ENCODE measurements at regions not wholly inside any gene's neighbourhood (a gene's known extent, or its start where the extent isn't known, plus 50 kb on each side); places are given as distances from the start of the nearest gene placed in this dataset.

DNA sequence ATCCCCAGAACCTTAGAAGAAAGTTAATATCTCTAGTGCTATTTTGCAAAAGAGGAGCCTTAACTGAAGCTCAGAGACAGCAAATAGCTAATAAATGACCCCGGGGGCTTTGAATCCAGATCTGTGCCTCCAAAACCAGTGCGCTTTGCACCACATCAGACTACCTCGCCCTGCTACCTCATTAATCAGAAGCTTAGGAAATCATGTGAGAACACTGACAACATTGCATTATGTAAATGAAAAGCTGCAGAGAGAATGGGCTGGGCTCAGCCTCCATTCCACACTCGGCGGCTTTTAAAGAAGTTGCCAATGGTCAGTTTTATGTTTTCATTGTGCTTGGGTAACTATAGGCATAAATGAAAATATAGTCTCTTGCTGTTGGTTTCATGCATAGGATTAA lies 54.0 kb upstream of the STMND1 start:
- no peak for DNase-seq

DNA sequence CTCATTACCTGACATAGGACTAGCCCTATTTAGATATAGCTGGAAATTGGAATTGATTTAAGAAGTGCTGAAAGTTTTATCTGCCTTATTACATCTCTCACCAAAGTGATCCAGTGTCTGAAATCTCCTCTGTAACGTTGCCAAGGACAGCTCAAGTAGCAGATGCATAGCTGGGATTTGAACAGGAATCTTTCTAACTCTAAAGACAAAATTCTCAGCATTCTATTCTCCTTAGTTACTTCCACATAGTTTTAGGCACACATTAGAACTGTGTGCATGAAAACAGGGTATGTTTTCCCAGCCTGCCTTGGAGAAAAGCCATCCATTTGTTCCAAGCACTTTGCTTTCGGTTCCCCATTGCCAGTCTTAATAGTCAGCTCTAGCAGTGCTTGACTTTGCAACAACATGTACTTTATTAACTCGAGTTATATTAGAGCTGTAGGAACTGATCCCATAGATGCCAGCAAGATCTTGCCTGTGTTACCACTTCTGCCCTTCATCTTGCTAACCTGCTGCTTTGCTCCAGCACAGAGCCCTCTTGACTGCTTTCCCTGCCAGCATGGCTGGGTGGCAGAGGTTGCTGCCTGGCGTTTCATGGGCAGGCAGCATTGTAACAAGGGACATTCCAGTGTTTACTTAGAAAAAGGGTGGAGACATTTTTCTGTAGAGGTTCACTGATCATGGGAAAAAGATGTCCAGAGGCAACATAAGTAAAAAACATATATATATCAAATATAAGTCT lies 56.1 kb upstream of the STMND1 start:
- DNase-seq: peak; percentile 18

DNA sequence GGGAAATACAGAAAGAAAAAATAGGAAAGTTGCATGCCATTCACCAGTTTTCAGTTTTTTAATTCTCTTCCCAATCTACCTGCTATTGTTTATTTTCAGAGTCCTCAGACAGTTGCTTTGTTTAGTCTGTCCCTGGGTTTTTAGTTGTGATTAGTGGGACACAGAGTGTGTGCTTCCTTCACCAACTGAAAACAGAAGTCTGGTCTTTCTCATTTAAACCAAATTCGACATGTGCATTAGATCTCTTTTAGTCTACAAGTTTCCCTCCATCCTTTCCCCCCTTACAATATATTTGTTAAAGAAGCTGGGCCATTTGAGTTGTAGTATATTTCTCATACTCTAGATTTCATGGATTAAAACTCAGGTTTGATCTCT lies 58.7 kb upstream of the STMND1 start:
- no peak for DNase-seq

DNA sequence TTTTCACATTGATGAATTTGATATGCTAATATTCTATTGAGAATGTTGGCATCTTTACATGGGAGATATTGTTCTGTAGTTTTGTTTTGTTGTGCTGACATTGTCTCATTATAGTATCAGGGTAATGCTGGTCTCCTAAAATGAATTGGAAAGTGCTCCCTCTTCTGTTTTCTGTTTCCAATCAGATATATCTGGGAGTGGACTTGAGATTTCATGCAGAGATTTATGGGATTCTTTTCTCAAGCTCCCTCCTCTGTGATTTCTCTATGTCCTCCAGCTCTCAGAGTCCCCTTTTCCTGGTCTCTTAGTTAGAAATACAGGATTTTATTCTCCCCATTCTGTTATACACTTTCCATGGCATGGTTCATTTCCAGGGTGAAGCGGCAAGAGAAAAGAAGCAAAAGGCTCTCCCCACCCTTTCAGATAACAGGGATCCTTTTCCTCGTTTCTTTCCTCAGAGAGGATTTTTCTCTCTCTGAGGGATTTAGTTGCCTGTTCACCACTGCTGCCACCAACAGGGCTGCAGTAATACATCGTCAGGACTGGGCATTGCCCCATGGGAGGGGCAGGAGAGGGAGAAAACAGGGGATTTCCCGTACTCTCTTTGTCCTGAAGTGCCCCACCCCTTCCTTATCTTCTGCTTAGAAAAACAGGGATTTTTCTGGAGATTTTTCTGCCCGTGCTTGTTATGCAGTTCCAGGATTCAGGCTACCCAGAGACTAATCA lies 59.3 kb upstream of the STMND1 start:
- peak; percentile 35 for DNase-seq

DNA sequence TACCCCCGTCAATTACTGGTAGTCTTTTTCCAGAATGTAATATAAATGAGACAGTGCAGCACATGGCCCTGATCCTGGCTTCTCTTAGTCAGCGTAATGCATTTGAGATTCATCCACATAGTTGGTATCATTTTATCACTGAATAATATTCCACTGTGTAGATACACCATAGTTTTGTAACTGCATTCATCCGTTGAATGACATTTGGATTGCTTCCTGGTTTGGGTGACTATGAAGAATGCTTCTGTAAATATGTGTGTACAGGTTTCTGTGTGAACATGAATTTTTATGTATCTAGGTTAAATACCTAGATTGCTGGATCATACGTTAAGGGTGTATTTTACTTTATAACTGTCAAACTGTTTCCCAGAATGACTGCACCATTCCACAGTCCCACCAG lies 62.6 kb upstream of the STMND1 start:
- DNase-seq: no peak

DNA sequence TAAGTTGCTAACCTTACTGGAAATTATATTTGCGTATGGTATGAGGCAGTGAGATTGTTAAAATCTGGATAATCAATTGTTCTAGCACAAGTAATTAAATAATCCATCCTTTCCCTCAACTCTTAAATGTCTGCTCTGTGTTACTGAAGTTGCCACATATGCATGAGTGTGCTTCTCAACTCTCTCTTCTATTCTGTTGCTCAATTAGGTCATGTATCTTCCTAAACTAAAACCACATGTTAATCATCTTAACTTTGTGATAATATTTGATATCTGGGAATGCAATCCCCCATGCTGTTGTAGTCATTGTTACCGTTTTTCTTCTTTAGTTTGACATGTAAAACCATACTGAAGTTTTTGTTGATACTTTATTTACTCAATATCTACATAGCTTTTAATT lies 63.5 kb upstream of the STMND1 start:
- no peak for DNase-seq

DNA sequence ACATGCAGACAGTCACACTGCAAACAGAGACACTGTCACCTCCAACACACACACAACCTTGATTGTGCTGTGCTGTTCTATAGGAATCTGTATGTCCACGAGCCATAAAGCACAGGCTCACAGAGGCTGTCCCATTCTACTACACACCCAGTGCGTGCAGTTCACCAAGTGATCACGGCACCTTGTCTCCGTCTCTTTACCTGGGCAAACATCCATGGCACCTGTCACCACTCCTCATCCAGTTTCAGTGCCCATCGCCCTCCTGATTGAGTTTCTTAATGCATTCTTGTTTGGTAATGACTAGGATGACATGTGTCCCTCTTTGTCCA lies 65.8 kb upstream of the STMND1 start:
- DNase-seq: no peak

DNA sequence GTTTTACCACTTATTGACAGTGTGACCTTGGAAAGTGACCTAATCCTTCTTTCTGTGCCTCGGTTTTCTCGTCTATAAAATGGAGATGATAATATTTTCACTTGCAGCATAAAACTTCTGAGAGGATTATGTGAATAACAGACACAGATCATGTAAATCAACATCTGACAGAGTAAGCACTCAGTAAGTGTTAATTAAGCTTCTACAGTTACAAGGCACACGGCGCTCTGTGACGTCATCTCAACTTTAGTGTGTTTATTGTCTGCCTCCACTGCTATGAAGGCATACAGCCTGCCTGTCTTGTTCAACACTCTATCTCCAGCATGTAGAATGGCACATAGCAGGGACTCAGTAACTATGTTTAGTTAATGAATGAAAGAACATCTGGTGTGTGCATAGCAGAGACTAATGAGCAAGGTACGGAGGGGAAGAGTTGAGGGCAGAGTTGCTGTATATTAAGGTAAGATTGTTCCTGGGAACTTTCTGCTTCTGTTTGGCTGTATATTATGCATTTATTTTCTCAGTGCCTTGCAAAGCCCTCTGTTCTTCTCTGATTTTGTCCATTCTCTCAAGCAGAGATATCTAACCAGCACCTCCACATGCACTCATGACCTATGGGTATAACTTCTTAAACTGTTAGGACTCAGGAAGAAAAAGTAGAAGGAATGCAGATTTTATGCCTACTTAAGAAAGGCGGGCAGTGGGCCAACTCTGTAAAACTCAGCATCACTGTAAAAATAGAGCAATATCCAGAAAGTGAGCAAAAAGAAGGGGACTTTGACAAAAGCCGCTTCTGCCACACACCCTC lies 66.4 kb upstream of the STMND1 start:
- DNase-seq: no peak

DNA sequence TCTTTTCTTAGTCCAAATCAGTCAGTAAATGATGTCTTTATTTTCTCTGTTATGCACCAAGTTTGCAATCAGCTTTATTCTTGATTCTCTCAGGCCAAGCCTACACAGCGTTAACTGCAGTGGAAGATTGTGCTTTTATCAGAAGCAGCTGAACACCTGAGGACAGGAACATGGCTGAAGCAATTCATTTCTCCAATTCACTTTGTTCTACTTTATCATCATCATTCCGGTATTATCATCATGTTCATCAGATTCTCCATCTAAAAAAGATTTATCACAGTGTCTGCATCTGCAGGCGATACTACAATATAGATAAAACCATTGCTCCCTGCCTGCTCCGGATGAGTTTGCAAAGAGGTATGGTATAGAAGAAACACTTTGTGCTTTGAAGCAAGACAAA lies 68.1 kb upstream of the STMND1 start:
- DNase-seq: no peak

DNA sequence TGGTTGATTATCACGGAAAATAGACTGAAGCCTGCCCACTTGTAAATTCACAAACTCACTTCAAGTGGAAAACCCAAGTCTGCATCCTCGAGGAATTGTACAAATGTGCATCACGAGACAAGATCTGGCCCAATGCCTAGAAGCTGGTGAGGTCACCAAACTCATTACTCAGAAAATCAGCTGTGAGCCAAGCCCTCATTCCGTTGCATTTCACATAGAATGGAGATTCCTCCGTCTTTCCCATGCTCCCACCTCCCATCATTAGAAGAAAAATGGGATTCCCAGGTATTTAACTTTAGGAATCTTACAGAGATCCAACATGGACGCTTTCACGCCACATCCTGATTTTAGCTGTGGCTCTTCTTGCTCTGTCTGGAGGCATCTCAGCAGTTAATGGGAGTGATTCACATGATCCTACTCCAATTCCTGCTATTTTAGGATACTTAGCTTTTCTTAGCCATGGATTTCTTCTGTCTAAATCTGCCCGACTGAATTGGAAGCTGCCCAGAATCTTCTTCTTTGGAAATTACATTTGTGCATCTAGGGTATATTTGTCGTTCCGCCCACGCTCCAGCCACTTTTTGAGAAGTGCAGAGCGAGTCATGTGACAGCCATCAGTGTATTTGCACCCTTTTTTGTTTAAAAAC lies 68.7 kb upstream of the STMND1 start:
- DNase-seq: peak; percentile 49

DNA sequence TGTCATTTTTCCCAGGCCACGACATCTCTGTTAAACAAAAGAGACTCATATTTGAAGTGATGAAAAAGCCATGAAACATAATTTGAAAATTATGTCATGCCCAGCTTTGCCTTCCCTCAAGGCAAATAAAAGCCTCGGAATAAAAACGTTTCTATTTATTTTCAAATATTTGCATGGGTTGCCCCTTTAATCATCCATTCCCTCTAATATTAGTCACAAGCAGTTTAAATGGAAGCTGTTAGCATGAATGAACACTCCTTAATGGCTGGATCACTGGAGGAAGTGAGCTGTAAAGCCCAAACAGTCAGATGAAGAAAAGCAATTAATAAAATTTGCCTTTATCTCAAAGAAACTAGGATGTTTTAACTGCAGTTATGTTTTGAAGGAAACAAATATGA lies 69.3 kb upstream of the STMND1 start:
- no peak for DNase-seq

DNA sequence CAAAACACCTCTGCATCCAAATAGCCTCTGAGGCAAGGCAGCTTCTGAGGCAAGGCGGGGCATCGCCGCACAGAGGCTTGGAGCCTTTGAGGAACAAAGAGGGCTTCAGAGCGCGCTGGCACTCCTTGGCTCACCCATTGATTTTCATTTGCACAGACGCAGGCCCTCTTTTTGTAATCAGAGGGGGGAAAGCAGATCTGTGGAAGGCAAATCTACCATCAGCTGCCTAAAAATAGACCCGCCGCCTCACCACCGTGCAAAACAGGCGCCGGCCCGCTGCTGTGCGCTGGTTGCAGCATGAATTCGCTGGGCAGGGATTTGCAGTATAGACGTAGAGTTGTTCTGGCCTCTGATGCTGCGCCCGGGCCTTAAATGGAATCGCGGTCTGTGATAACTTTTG lies 69.9 kb upstream of the STMND1 start:
- peak; percentile 65 for DNase-seq

DNA sequence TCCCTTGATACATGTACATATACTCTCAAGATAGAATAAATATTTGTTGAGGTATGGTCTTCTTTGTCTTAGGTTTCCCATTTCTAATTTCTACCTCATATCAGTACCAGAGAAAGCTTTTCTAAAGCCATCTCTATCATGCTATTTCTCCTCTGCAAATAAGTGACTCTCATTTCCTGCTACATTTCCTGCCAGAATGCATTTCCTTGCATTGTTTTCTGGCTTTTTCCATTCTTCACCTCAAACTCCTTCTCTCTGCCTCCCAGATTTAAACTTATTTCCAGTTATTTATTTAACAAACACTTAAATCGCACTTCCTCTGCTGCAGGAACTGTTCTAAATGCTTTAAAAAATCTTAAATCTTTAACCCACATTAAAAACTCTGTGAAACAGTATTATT lies 74.4 kb upstream of the STMND1 start:
- DNase-seq: no peak

DNA sequence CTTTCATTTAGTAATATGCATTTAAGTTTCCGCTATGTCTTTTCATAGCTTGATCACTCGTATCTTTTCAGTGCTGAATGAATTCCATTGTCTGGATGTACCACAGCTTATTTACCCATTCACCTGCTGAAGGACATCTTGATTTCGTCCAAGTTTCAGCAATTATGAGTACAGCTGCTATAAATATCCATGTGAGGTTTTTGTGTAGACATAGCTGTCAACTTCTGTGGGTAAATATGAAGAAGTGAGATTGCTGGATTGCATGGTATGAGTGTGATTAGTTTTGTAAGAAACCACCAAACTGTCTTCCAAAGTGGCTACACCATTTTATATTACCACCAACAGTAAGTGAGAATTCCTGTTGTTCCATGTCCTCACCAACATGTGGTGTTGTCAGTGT lies 79.2 kb upstream of the STMND1 start:
- DNase-seq: no peak

DNA sequence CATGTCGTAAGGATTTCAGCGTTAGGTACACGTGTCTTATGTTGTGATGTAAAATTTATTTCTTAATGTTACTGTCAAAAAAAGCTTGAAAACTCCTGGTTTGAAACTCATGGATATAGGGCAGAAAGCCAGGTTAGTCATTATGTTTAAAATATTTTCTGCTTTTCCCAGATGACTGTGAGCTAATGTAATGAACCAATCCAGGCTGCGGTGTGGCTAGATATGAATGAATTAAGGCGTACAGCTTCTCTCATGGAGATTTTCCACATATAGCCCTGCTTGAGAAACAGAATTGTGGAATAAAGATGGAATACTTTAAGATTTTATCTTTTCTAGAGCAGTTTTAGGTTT lies 80.3 kb upstream of the STMND1 start:
- DNase-seq: no peak

DNA sequence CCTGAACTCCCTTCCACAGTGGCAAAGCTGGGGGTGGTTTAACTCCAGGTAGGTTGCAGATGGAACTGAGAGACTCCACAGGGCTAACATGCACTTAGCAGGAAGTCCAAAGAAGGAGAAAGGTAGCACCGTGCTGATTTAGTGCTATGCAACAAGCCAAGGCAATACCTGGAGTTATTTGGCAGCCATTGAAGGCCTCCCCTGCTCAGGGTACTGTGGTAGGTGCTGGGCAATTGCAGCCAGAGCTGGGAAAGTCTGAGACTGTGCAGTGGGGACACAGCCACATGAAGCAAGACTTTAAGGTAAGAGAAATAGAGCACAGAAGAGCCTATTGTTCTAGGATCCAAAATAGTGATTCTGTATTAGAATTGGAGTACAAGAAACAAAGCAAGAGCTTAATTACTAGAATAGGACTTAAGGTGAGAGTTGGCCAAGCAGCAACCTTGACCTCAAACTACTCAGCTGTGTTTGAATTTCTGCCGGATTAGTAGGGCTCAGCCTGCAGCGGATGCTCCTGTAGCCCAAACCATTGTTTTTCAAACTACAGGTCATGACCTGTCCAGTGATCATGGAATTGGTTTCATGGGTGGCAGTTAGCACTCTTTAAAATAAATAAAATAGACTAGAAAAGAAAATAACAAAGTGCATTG lies 80.8 kb upstream of the STMND1 start:
- no peak for DNase-seq

DNA sequence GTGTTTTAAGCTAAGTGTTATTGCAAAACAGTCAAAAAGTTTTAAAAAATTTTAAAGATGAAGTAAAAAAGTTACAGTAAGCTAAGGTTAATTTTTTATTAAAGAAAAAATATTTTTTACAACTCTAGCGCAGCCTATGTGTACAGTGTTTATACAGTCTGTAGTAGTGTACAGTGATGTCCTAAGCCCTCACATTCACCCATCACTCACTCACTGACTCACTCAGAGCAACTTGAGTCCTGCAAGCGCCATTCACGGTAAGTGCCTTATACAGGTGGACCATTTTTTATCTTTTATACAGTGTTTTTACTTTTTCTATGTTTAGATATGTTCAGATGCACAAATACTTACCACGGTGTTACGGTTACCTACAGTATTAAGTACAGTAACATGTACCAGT lies 83.4 kb upstream of the STMND1 start:
- DNase-seq: no peak

DNA sequence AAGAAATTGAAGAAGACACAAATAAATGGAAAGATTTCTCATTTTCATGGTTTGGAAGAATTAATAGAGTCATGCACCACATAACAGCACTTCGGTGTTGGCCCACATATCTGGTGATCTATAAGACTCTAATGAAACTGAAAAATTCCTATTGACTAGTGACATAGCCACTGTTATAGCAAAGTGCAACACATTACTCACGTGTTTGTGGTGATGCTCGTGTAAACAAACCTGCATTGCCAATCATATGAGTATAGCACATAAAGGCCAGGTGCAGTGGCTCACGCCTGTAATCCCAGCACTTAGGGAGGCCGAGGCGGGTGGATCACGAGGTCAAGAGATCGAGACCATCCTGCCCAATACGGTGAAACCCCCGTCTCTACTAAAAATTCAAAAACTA lies 84.4 kb upstream of the STMND1 start:
- no peak for DNase-seq

DNA sequence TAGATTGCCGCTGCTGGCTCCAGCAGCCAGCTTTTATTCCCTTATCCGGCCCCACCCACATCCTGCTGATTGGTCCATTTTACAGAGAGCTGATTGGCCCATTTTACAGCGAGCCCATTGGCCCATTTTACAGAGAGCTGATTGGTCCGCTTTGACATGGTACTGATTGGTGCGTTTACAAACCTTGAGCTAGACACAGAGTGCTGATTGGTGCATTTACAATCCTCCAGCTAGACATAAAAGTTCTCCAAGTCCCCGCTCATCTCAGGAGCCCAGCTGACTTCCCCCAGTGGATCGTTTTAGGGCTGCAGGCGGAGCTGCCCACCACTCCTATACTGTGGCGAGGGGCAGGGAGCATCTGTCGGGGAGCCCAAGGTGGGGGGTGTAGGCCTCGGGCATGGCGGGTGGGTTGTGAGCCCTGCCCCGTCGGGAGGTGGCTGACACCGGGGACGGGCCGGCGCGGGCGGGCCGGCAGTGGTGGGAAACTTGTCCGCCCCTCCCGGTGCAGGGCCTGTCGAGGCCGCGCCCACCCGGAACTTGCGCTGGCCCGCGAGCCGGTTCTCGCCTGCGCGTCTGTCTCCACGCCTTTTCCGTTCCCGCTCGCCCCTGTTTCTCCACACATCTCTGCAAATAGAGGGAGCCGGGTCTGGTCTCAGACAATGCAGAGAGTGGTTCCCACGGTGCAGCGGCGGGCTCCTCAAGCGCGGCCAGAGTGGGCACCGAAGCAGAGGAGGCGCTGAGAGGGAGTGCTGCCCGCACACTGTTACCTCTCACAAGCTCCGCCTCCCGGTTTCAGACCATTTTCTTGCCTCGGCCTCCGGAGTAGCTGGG lies 86.1 kb upstream of the STMND1 start:
- DNase-seq: no peak

DNA sequence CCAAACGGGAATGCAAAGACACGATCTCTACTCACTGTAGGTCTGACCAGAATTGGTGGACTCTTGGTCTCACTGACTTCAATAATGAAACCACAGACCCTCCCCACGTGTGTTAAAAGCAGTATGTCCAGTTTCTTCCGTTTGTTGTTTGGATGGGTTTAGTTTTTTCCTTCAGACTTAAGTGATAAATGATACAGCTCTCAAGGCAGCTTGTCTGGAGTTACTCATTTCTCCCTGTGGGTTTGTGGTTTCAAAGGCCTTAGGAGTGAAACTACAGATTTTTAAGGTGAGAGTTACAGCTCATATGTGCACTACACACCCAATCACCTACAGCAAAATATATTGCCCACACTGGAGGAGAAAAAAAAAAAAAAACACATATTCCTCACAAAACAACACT lies 86.7 kb upstream of the STMND1 start:
- DNase-seq: no peak

DNA sequence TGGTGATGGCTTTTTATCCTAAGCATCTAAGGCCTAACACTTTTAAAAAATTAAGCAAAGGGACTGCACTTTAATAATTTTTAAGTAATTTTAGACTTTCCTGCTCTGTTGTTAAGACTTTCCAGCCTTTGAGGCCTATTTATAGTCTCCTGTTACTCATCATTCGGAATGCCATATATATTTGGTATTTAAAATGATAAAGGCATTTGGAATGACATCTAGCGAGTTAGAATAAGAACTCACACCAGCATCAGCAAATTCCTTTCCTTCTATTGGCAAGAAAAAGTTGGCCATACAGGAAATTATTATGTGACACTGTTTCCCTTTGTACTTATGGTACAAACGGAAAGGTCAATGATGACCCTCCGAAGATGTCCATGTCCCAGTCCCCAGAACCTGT lies 88.1 kb upstream of the STMND1 start:
- DNase-seq: no peak

Measured in midbrain (tissue), 1 donor.